ENCODE measurements at regions not wholly inside any gene's neighbourhood (a gene's known extent, or its start where the extent isn't known, plus 50 kb on each side); places are given as distances from the start of the nearest gene placed in this dataset.
"Not testable (repeated sequence)": the region's sequence is repeated elsewhere in the genome, so short reads cannot be mapped to it uniquely, and the experiment has no call there.

GRCh38 chr12:107590814-107591375 is 94.7 kb upstream of the PWP1 start:
- no peak for DNase-seq (ENCODE audit: low spot score)

- no peak for DNase-seq (ENCODE audit: low spot score)
Measured at GRCh38 chr12:107593713-107594381, 91.8 kb upstream of the PWP1 start.

GRCh38 chr12:107594995-107595394 is 90.6 kb upstream of the PWP1 start:
- no peak for DNase-seq (ENCODE audit: low spot score)

GRCh38 chr12:107597695-107598410 is 87.7 kb upstream of the PWP1 start:
- no peak for DNase-seq (ENCODE audit: low spot score)

GRCh38 chr12:107598906-107599305 is 86.7 kb upstream of the PWP1 start:
- no peak for DNase-seq (ENCODE audit: low spot score)

GRCh38 chr12:107600581-107601144 is 84.9 kb upstream of the PWP1 start:
- no peak for DNase-seq (ENCODE audit: low spot score)

- DNase-seq (ENCODE audit: low spot score), result no peak
Measured at GRCh38 chr12:107602446-107602845, 83.2 kb upstream of the PWP1 start.

GRCh38 chr12:107605293-107605692 is 80.3 kb upstream of the PWP1 start:
- no peak for DNase-seq (ENCODE audit: low spot score)

- peak; percentile 86 for DNase-seq (ENCODE audit: low spot score)
Measured at GRCh38 chr12:107607464-107608392, 77.9 kb upstream of the PWP1 start.

GRCh38 chr12:107608779-107609178 is 76.8 kb upstream of the PWP1 start:
- DNase-seq (ENCODE audit: low spot score), result not testable (repeated sequence)

- DNase-seq (ENCODE audit: low spot score), result peak; percentile 71
Measured at GRCh38 chr12:107610021-107610859, 75.4 kb upstream of the PWP1 start.

GRCh38 chr12:107612508-107612907 is 73.1 kb upstream of the PWP1 start:
- DNase-seq (ENCODE audit: low spot score), result no peak

- DNase-seq (ENCODE audit: low spot score), result no peak
Measured at GRCh38 chr12:107616941-107617340, 68.7 kb upstream of the PWP1 start.

- DNase-seq (ENCODE audit: low spot score), result no peak
Measured at GRCh38 chr12:107618106-107618505, 67.5 kb upstream of the PWP1 start.

- no peak for DNase-seq (ENCODE audit: low spot score)
Measured at GRCh38 chr12:107619831-107620230, 65.8 kb upstream of the PWP1 start.

GRCh38 chr12:107622001-107622400 is 63.6 kb upstream of the PWP1 start:
- no peak for DNase-seq (ENCODE audit: low spot score)

- DNase-seq (ENCODE audit: low spot score), result no peak
Measured at GRCh38 chr12:107624493-107624892, 61.1 kb upstream of the PWP1 start.

GRCh38 chr12:107631715-107632114 is 53.9 kb upstream of the PWP1 start:
- DNase-seq (ENCODE audit: low spot score), result no peak

GRCh38 chr12:107632246-107632645 is 53.4 kb upstream of the PWP1 start:
- DNase-seq (ENCODE audit: low spot score), result no peak

GRCh38 chr12:107634530-107634929 is 51.1 kb upstream of the PWP1 start:
- no peak for DNase-seq (ENCODE audit: low spot score)

- DNase-seq (ENCODE audit: low spot score), result no peak
Measured at GRCh38 chr12:107635139-107635538, 50.5 kb upstream of the PWP1 start.
